Spleen (tissue), 7 donors: ENCODE measurements at regions not wholly inside any gene's neighbourhood (a gene's known extent, or its start where the extent isn't known, plus 50 kb on each side); places are given as distances from the start of the nearest gene placed in this dataset.

Experiments used
- CTCF ChIP-seq, 11 experiments: fragments of 200-600 bp in 7 of 11; fragments of 450-650 bp in 4 of 11; sonication (generic) in 4 of 11; IDR thresholded peaks in 8 of 11; conservative IDR thresholded peaks in 3 of 11; 1 replicate in 7 of 11; 2 replicates in 4 of 11; pipeline versions ENCODE4 v1.4.0 to v1.8.0; 2016 to 2021; ENCODE audit warnings: antibody characterized with exemption in 11 of 11, inconsistent platforms in 4 of 11, mild to moderate bottlenecking in 1 of 11
- POLR2A ChIP-seq, 3 donors: fragments of 450-650 bp; IDR thresholded peaks; one replicate each; pipeline ENCODE4 v1.5.1; 2017; ENCODE audit warnings: antibody characterized with exemption in 3 of 3, mild to moderate bottlenecking in 1 of 3
- donor health status: DM: no; HTN: no; CAD: no; lungs with moderate emphysema.
- donor health status: DM: no; HTN: no; CAD: no.
- donor health status: DM: no; HTN: no; CAD: no.

DNA sequence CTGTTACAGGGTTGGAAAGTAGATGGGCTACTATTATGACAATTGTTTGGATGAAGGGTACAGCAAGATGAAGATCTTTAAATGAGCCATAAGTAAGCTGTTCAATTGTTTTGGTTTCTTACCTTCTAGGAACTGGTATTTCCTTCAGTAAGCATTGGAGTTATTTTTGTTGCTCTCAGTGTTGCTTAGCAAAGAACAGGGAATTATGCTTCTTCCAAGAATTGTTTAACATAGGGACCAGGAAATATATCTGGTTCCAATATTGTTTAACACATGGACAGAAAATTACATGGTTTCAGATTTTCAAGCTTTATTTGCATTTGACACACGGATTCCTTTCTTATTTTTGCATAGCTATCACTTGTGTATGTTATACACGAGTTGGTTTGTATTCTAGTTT is 1999.0 kb downstream of the ARAP2 start:
- no peak for TF ChIP-seq CTCF (IDR thresholded peaks at IDR 0.05 in 8 of 11, conservative IDR thresholded peaks at IDR 0.05 in 3 of 11)
- no peak for TF ChIP-seq POLR2A (IDR thresholded peaks at IDR 0.05)
